ENCODE measurements at regions not wholly inside any gene's neighbourhood (a gene's known extent, or its start where the extent isn't known, plus 50 kb on each side); places are given as distances from the start of the nearest gene placed in this dataset.

- TF ChIP-seq CTCF (IDR thresholded peaks at IDR 0.05) = no peak
- no peak for TF ChIP-seq POLR2A (IDR thresholded peaks at IDR 0.05)
These were observed 181.0 kb upstream of the GLI2 start for GRCh38 chr2:120554625-120555032.

All from vagina (tissue), 2 donors.